ENCODE measurements at regions not wholly inside any gene's neighbourhood (a gene's known extent, or its start where the extent isn't known, plus 50 kb on each side); places are given as distances from the start of the nearest gene placed in this dataset.

DNA sequence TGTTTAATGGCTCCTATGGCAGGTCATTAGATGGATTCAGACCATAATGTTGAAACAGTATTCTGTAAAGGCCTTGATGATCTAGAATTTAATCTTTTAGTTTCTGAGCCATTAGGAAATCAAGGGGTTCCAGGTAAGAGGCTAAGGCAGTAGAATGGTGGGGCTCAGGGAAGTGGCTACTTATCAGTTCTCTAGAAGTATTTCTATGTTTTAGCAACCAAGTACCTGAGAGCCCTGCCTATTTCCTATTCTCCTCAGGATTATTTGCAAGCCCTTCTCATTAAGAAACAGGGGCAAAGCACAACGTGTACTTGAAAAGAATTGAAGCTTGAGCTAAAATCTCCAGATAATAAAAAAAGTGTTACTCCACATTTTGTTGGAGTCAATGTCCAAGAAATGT lies 646.5 kb downstream of the RNF144B start:
- Histone ChIP-seq H3K4me2 (ENCODE audit: low read length) (no peak overlapping the region), H3K4me1 (ENCODE audit: control insufficient read depth, low read length) (no peaks in the 10 kb centered on the region), H3K4me3 (ENCODE audit: low read length) (no peak overlapping the region), H3K9me3 (ENCODE audit: control insufficient read depth, insufficient read depth, low read length) (no peaks in the 10 kb centered on the region), H3K27ac (ENCODE audit: low read depth, low read length) (no peak overlapping the region), H4K20me1 (ENCODE audit: control insufficient read depth, insufficient read depth, low read depth, low read length) (no peaks in the 10 kb centered on the region), H3F3A (ENCODE audit: control insufficient read depth, insufficient read depth) (no peaks in the 10 kb centered on the region), H3K9me2 (replicated peaks; ENCODE audit: control insufficient read depth, low read length) (no peaks in the 10 kb centered on the region), H3K27me3 (ENCODE audit: control insufficient read depth, low read length) (no peaks in the 10 kb centered on the region), H3K36me3 (ENCODE audit: control insufficient read depth, low read length) (no peaks in the 10 kb centered on the region), H3K79me2 (ENCODE audit: control insufficient read depth, low read length) (no peaks in the 10 kb centered on the region)
- no peak for TF ChIP-seq EZH2phosphoT487 (IDR thresholded peaks at IDR 0.05; ENCODE audit: borderline replicate concordance, low read length)
- TF ChIP-seq, protein P1, sequence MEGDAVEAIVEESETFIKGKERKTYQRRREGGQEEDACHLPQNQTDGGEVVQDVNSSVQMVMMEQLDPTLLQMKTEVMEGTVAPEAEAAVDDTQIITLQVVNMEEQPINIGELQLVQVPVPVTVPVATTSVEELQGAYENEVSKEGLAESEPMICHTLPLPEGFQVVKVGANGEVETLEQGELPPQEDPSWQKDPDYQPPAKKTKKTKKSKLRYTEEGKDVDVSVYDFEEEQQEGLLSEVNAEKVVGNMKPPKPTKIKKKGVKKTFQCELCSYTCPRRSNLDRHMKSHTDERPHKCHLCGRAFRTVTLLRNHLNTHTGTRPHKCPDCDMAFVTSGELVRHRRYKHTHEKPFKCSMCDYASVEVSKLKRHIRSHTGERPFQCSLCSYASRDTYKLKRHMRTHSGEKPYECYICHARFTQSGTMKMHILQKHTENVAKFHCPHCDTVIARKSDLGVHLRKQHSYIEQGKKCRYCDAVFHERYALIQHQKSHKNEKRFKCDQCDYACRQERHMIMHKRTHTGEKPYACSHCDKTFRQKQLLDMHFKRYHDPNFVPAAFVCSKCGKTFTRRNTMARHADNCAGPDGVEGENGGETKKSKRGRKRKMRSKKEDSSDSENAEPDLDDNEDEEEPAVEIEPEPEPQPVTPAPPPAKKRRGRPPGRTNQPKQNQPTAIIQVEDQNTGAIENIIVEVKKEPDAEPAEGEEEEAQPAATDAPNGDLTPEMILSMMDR (IDR thresholded peaks at IDR 0.05; ENCODE audit: low read depth, low read length, poor library complexity, severe bottlenecking) = no peak

DNA sequence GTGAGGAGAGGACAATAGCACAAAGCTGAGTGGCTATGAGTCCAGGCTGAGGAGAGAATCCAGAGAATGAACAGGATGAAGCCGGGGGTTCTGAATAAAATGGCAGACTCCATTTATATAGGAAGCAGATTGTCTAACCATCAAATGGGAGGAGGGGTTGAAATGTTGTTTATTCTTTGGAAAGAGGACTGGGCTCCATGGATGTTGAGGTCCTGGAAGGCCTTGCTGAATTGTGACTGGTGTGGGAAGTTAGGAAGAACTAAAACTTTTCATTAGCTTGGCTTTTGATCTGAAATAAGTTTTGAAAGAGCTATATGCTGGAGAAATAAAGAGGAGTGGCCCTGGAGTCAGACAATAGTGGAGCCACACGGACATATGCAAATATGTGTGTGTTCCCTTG lies 647.8 kb downstream of the RNF144B start:
- Histone ChIP-seq H3K9me2 (replicated peaks; ENCODE audit: control insufficient read depth, low read length) (no peaks in the 10 kb centered on the region), H3F3A (ENCODE audit: control insufficient read depth, insufficient read depth) (no peaks in the 10 kb centered on the region), H3K4me1 (ENCODE audit: control insufficient read depth, low read length) (no peaks in the 10 kb centered on the region), H3K4me3 (ENCODE audit: low read length) (no peak overlapping the region), H3K36me3 (ENCODE audit: control insufficient read depth, low read length) (no peaks in the 10 kb centered on the region), H3K27me3 (ENCODE audit: control insufficient read depth, low read length) (no peaks in the 10 kb centered on the region), H3K9me3 (ENCODE audit: control insufficient read depth, insufficient read depth, low read length) (no peaks in the 10 kb centered on the region), H4K20me1 (ENCODE audit: control insufficient read depth, insufficient read depth, low read depth, low read length) (no peaks in the 10 kb centered on the region), H3K27ac (ENCODE audit: low read depth, low read length) (no peak overlapping the region), H3K79me2 (ENCODE audit: control insufficient read depth, low read length) (no peaks in the 10 kb centered on the region), H3K4me2 (ENCODE audit: low read length) (no peak overlapping the region)
- TF ChIP-seq, protein P1 (IDR thresholded peaks at IDR 0.05; ENCODE audit: low read depth, low read length, poor library complexity, severe bottlenecking) = no peak
- TF ChIP-seq EZH2phosphoT487 (IDR thresholded peaks at IDR 0.05; ENCODE audit: borderline replicate concordance, low read length) = no peak

DNA sequence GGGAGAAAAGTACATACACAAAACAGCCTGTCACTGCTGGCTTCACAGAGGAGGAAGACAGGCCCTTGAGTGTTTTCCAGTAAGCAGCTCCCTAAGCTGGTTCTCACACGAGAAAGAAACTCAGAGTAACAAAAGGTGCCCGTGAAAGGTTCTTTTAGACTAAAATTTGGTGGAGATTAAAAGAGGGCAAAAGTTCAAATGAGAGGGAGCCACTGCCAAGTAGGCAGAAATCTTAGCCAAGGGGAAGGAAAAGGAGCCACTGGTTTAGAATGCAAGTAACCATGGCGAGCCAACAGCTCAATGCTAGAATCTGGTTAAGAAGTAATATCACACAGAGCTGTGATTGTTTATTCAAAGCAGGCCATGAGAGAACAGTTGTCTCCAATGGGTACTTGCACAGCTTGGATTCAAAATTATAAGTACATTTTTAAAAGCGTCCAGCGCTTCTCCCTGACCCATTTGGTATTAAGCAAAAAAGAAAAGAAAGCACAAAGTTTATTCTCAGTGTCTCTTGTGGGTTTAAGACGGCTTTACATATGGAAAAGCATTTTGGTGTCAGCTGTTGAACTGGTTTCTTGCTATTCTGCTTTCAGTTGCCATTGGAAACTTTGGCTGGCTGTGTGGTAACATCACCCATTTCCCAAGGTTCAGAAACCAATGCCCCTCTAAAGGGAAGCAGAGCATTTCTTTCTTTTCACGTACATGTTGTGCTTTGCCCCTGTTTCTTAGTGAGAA lies 648.5 kb downstream of the RNF144B start:
- TF ChIP-seq EZH2phosphoT487 (IDR thresholded peaks at IDR 0.05; ENCODE audit: borderline replicate concordance, low read length) = no peak
- TF ChIP-seq, protein P1 (IDR thresholded peaks at IDR 0.05; ENCODE audit: low read depth, low read length, poor library complexity, severe bottlenecking) = no peak
- Histone ChIP-seq H4K20me1 (ENCODE audit: control insufficient read depth, insufficient read depth, low read depth, low read length) (no peaks in the 10 kb centered on the region), H3K4me1 (ENCODE audit: control insufficient read depth, low read length) (no peaks in the 10 kb centered on the region), H3K4me2 (ENCODE audit: low read length) (no peak overlapping the region), H3K4me3 (ENCODE audit: low read length) (no peak overlapping the region), H3K79me2 (ENCODE audit: control insufficient read depth, low read length) (no peaks in the 10 kb centered on the region), H3K9me2 (replicated peaks; ENCODE audit: control insufficient read depth, low read length) (no peaks in the 10 kb centered on the region), H3K36me3 (ENCODE audit: control insufficient read depth, low read length) (no peaks in the 10 kb centered on the region), H3K27ac (ENCODE audit: low read depth, low read length) (no peak overlapping the region), H3F3A (ENCODE audit: control insufficient read depth, insufficient read depth) (no peaks in the 10 kb centered on the region), H3K27me3 (ENCODE audit: control insufficient read depth, low read length) (no peaks in the 10 kb centered on the region), H3K9me3 (ENCODE audit: control insufficient read depth, insufficient read depth, low read length) (no peaks in the 10 kb centered on the region)
